HCT116 (cell line): ENCODE measurements at regions not wholly inside any gene's neighbourhood (a gene's known extent, or its start where the extent isn't known, plus 50 kb on each side); places are given as distances from the start of the nearest gene placed in this dataset.

Experiments
- TF ChIP-seq, protein P1 (sequence below), 3 experiments: fragments of 200-600 bp in 1 of 3; sonication (generic) in 1 of 3; IDR thresholded peaks in 2 of 3; conservative IDR thresholded peaks in 1 of 3; 2 replicates each; pipeline ENCODE4 v1.5.1; 2012 to 2017; ENCODE audit warnings: low read depth in 2 of 3, low read length in 2 of 3, antibody characterized with exemption in 1 of 3, borderline replicate concordance in 1 of 3, control low read depth in 1 of 3, mild to moderate bottlenecking in 1 of 3, mixed read lengths in 1 of 3, mixed run types in 1 of 3, moderate library complexity in 1 of 3; ENCODE audit not compliant: insufficient read depth in 1 of 3
- TF ChIP-seq, protein P2 (sequence below): IDR thresholded peaks from 2 replicates; pipeline ENCODE4 v1.6.1; 2012; ENCODE audit warnings: low read depth

DNA sequence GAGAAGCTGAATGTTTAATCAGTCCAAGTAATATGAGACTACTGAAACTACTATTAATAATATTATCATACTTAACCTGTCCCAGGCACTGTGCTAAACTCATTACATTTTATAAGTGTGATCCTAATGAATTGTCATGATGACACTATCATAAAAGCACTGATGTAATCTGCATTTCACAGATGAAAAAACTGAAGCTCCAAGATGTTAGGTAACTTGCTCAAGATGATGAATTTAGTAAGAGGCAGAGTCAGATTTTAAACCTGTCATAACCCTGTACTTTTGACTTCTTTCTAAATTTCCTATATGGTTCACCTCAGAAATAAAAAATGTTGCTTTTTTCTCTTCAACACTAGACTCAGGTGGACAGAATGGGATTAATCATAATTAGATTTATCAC, 237.6 kb downstream of the ALDH8A1 start:
- TF ChIP-seq, protein P1, sequence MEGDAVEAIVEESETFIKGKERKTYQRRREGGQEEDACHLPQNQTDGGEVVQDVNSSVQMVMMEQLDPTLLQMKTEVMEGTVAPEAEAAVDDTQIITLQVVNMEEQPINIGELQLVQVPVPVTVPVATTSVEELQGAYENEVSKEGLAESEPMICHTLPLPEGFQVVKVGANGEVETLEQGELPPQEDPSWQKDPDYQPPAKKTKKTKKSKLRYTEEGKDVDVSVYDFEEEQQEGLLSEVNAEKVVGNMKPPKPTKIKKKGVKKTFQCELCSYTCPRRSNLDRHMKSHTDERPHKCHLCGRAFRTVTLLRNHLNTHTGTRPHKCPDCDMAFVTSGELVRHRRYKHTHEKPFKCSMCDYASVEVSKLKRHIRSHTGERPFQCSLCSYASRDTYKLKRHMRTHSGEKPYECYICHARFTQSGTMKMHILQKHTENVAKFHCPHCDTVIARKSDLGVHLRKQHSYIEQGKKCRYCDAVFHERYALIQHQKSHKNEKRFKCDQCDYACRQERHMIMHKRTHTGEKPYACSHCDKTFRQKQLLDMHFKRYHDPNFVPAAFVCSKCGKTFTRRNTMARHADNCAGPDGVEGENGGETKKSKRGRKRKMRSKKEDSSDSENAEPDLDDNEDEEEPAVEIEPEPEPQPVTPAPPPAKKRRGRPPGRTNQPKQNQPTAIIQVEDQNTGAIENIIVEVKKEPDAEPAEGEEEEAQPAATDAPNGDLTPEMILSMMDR (IDR thresholded peaks at IDR 0.05 in 2 of 3, conservative IDR thresholded peaks at IDR 0.05 in 1 of 3; ENCODE audit: borderline replicate concordance in 1 of 3, insufficient read depth in 1 of 3, low read depth in 2 of 3, low read length in 2 of 3): no peak
- TF ChIP-seq, protein P2, sequence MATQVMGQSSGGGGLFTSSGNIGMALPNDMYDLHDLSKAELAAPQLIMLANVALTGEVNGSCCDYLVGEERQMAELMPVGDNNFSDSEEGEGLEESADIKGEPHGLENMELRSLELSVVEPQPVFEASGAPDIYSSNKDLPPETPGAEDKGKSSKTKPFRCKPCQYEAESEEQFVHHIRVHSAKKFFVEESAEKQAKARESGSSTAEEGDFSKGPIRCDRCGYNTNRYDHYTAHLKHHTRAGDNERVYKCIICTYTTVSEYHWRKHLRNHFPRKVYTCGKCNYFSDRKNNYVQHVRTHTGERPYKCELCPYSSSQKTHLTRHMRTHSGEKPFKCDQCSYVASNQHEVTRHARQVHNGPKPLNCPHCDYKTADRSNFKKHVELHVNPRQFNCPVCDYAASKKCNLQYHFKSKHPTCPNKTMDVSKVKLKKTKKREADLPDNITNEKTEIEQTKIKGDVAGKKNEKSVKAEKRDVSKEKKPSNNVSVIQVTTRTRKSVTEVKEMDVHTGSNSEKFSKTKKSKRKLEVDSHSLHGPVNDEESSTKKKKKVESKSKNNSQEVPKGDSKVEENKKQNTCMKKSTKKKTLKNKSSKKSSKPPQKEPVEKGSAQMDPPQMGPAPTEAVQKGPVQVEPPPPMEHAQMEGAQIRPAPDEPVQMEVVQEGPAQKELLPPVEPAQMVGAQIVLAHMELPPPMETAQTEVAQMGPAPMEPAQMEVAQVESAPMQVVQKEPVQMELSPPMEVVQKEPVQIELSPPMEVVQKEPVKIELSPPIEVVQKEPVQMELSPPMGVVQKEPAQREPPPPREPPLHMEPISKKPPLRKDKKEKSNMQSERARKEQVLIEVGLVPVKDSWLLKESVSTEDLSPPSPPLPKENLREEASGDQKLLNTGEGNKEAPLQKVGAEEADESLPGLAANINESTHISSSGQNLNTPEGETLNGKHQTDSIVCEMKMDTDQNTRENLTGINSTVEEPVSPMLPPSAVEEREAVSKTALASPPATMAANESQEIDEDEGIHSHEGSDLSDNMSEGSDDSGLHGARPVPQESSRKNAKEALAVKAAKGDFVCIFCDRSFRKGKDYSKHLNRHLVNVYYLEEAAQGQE: no peak
